HEK293 (cell line): ENCODE measurements at regions not wholly inside any gene's neighbourhood (a gene's known extent, or its start where the extent isn't known, plus 50 kb on each side); places are given as distances from the start of the nearest gene placed in this dataset.

Experiments
- CTCF ChIP-seq: fragments of 450-650 bp; formaldehyde crosslinking; IDR thresholded peaks from 2 replicates; pipeline ENCODE4 v1.5.1; 2016; ENCODE audit warnings: missing biosample characterization, missing genetic modification characterization
- KLF7 ChIP-seq: fragments of 450-650 bp; formaldehyde crosslinking; IDR thresholded peaks from 2 replicates; pipeline ENCODE4 v1.5.1; 2016; ENCODE audit warnings: missing biosample characterization, missing genetic modification characterization, borderline replicate concordance
- PBX3 ChIP-seq: sonication (generic); formaldehyde crosslinking; IDR thresholded peaks from 2 replicates; pipeline ENCODE4 v1.8.1; 2022; ENCODE audit warnings: mild to moderate bottlenecking, moderate library complexity, missing genetic modification reagents
- WT1 ChIP-seq: fragments of 450-650 bp; formaldehyde crosslinking; IDR thresholded peaks from 2 replicates; pipeline ENCODE4 v1.5.1; 2016; ENCODE audit warnings: missing biosample characterization, missing genetic modification characterization
- ZFP3 ChIP-seq: fragments of 450-650 bp; formaldehyde crosslinking; IDR thresholded peaks from 2 replicates; pipeline ENCODE4 v1.5.1; 2016; ENCODE audit warnings: low read depth, missing biosample characterization, missing genetic modification characterization
- ZNF274 ChIP-seq, 2 experiments: fragments of 200-500 bp in 1 of 2; fragments of 450-650 bp in 1 of 2; sonication (Bioruptor generic) in 1 of 2; formaldehyde crosslinking in 1 of 2; IDR thresholded peaks; 2 replicates each; pipeline versions ENCODE4 v1.5.1 to v1.6.1; 2014 to 2016; ENCODE audit warnings: borderline replicate concordance in 1 of 2, inconsistent platforms in 1 of 2, low read length in 1 of 2, missing biosample characterization in 1 of 2, missing genetic modification characterization in 1 of 2
- ZNF623 ChIP-seq: fragments of 450-650 bp; formaldehyde crosslinking; IDR thresholded peaks from 2 replicates; pipeline ENCODE4 v1.5.1; 2016; ENCODE audit warnings: missing biosample characterization, missing genetic modification characterization
- ZNF629 ChIP-seq: fragments of 450-650 bp; formaldehyde crosslinking; IDR thresholded peaks from 2 replicates; pipeline ENCODE4 v1.5.1; 2017; ENCODE audit warnings: missing biosample characterization, missing genetic modification characterization

- no peak for TF ChIP-seq ZNF629
- TF ChIP-seq ZFP3 (tag by site-specific recombination): no peak
- TF ChIP-seq PBX3 (CRISPR knock-in tag): no peak
- TF ChIP-seq CTCF (tag by site-specific recombination): no peak
- TF ChIP-seq ZNF623 (tag by site-specific recombination): no peak
- no peak for TF ChIP-seq ZNF274 (IDR thresholded peaks at IDR 0.05; ENCODE audit: low read length)
- no peak for TF ChIP-seq ZNF274 (tag by site-specific recombination; IDR thresholded peaks at IDR 0.05; ENCODE audit: borderline replicate concordance)
- TF ChIP-seq KLF7 (tag by site-specific recombination): no peak
- TF ChIP-seq WT1 (tag by site-specific recombination): no peak
Observed at GRCh38 chr4:30959781-30960485, 239.8 kb downstream of the PCDH7 start.
